Liver (tissue), 7 donors: ENCODE measurements at regions not wholly inside any gene's neighbourhood (a gene's known extent, or its start where the extent isn't known, plus 50 kb on each side); places are given as distances from the start of the nearest gene placed in this dataset.

Experiments used
- DNase-seq: peaks from one replicate; pipeline ENCODE4 v3.0.0-alpha.2; 2017; ENCODE audit warnings: low spot score
- H3K27ac ChIP-seq, 2 donors: one replicate each; pipeline ENCODE4 v1.7.0; 2013; ENCODE audit warnings: inconsistent platforms in 2 of 2, low read length in 2 of 2, control low read depth in 1 of 2, low read depth in 1 of 2, mild to moderate bottlenecking in 1 of 2
- H3K27me3 ChIP-seq, 4 donors: one replicate each; pipeline versions ENCODE4 v1.6.1 to v1.7.0; 2013; ENCODE audit warnings: low read length in 3 of 4, inconsistent platforms in 1 of 4, mild to moderate bottlenecking in 1 of 4, moderate library complexity in 1 of 4; ENCODE audit not compliant: control insufficient read depth in 4 of 4, insufficient read depth in 4 of 4
- H3K36me3 ChIP-seq, 4 donors: one replicate each; pipeline versions ENCODE4 v1.6.1 to v1.7.0; 2013; ENCODE audit warnings: low read length in 3 of 4, mild to moderate bottlenecking in 3 of 4, low read depth in 1 of 4, moderate library complexity in 1 of 4; ENCODE audit not compliant: control insufficient read depth in 4 of 4, insufficient read depth in 3 of 4
- H3K4me1 ChIP-seq, 4 donors: one replicate each; pipeline versions ENCODE4 v1.6.1 to v1.7.0; 2013; ENCODE audit warnings: low read length in 3 of 4, mild to moderate bottlenecking in 3 of 4, moderate library complexity in 1 of 4; ENCODE audit not compliant: control insufficient read depth in 4 of 4, insufficient read depth in 4 of 4
- H3K4me3 ChIP-seq, 3 donors: one replicate each; pipeline versions ENCODE4 v1.6.1 to v1.7.0; 2013; ENCODE audit warnings: low read length in 3 of 3, control low read depth in 1 of 3, low read depth in 1 of 3, mild to moderate bottlenecking in 1 of 3
- H3K9ac ChIP-seq, 2 donors: one replicate each; pipeline ENCODE4 v1.7.0; 2013; ENCODE audit warnings: low read length in 2 of 2, mild to moderate bottlenecking in 2 of 2, moderate library complexity in 2 of 2, control low read depth in 1 of 2, low read depth in 1 of 2
- H3K9me3 ChIP-seq, 4 donors: one replicate each; pipeline versions ENCODE4 v1.6.1 to v1.7.0; 2013; ENCODE audit warnings: low read length in 3 of 4; ENCODE audit not compliant: control insufficient read depth in 4 of 4
- FOXA1 ChIP-seq: IDR thresholded peaks from 2 replicates; pipeline ENCODE4 v1.6.1; 2016; ENCODE audit warnings: antibody characterized with exemption
- FOXA2 ChIP-seq: IDR thresholded peaks from 2 replicates; pipeline ENCODE4 v1.6.1; 2016; ENCODE audit warnings: antibody characterized with exemption
- GABPA ChIP-seq, 2 donors: IDR thresholded peaks in 1 of 2; conservative IDR thresholded peaks in 1 of 2; 2 replicates each; pipeline ENCODE4 v1.6.1; 2016; ENCODE audit warnings: antibody characterized with exemption in 2 of 2, mild to moderate bottlenecking in 1 of 2, moderate library complexity in 1 of 2
- HNF4A ChIP-seq, 2 donors: conservative IDR thresholded peaks; 2 replicates each; pipeline ENCODE4 v1.6.1; 2016; ENCODE audit warnings: antibody characterized with exemption in 2 of 2, mild to moderate bottlenecking in 2 of 2
- HNF4G ChIP-seq: IDR thresholded peaks from 2 replicates; pipeline ENCODE4 v1.6.1; 2016; ENCODE audit warnings: antibody characterized with exemption
- NR2F2 ChIP-seq: IDR thresholded peaks from 2 replicates; pipeline ENCODE4 v1.6.1; 2016; ENCODE audit warnings: antibody characterized with exemption
- RAD21 ChIP-seq, 2 donors: IDR thresholded peaks; 2 replicates each; pipeline ENCODE4 v1.6.1; 2016; ENCODE audit warnings: antibody characterized with exemption in 2 of 2, mild to moderate bottlenecking in 2 of 2
- RXRA ChIP-seq, 2 donors: IDR thresholded peaks; 2 replicates each; pipeline ENCODE4 v1.6.1; 2017 to 2018; ENCODE audit warnings: antibody characterized with exemption in 2 of 2, mild to moderate bottlenecking in 1 of 2
- SP1 ChIP-seq: IDR thresholded peaks from 2 replicates; pipeline ENCODE4 v1.6.1; 2018; ENCODE audit warnings: antibody characterized with exemption, mild to moderate bottlenecking
- YY1 ChIP-seq: IDR thresholded peaks from 2 replicates; pipeline ENCODE4 v1.6.1; 2016; ENCODE audit warnings: antibody characterized with exemption, mild to moderate bottlenecking
- WGBS: extraction: QIAGEN DNeasy Blood & Tissue Kit; methylation state at CpG from one replicate; pipeline ENCODE4 v1.1.7; 2013; 5-methylcytosine and 5-hydroxymethylcytosine counted together
- TF ChIP-seq, protein P1 (sequence below): IDR thresholded peaks from 2 replicates; pipeline ENCODE4 v1.6.1; 2016; ENCODE audit warnings: antibody characterized with exemption, mild to moderate bottlenecking
- TF ChIP-seq, protein P2 (sequence below): IDR thresholded peaks from 2 replicates; pipeline ENCODE4 v1.6.1; 2016; ENCODE audit warnings: antibody characterized with exemption
- TF ChIP-seq, protein P3 (sequence below): IDR thresholded peaks from 2 replicates; pipeline ENCODE4 v1.6.1; 2016; ENCODE audit warnings: antibody characterized with exemption
- TF ChIP-seq, protein P4 (sequence below): IDR thresholded peaks from 2 replicates; pipeline ENCODE4 v1.6.1; 2016; ENCODE audit warnings: antibody characterized with exemption
- donor health status: healthy.
- donor health status: healthy.
- donor health status: healthy.
- donor health status: healthy.

DNA sequence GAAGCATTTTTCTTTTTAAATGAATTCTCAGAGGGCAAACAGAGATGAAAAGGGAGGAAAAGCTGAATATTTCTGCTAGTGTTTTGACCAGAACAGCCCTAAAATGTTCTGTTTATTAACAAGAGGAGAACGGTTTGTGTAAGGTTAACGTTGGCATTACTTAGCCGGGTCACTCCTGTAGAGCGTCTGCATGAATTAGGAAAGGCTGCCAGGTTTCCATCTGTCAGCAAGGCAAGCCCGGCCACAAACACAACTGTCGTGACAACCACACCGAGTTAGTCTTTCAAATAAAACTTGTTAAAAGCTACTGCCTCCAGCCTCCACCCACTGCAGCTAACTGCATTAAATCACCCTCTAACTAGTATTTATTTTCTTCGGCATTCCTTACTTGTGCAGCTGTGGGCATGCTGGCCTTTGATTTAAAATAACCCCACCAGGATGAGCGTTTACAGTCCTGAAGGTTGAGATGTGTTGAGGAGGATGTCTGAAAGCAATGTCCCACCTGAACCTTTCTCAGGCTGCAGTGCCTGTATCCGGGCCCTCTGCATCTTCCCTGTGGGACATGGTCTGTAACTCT lies 527.9 kb downstream of the FGF9 start:
- no peak for TF ChIP-seq FOXA1
- no peaks in the 10 kb centered on the region for H3K27me3 ChIP-seq
- no peaks in the 10 kb centered on the region for H3K36me3 ChIP-seq
- H3K27ac ChIP-seq, result no peak overlapping the region
- no peaks in the 10 kb centered on the region for H3K9me3 ChIP-seq
- no peak for DNase-seq
- H3K4me1 ChIP-seq, result peaks cover 0 to 24% (median 18%) of the 10 kb centered on the region in 4 donors
- 39% methylated on average over 10 of the region's 10 CpGs for WGBS
- H3K9ac ChIP-seq, result no peak overlapping the region
- H3K4me3 ChIP-seq, result no peak overlapping the region

DNA sequence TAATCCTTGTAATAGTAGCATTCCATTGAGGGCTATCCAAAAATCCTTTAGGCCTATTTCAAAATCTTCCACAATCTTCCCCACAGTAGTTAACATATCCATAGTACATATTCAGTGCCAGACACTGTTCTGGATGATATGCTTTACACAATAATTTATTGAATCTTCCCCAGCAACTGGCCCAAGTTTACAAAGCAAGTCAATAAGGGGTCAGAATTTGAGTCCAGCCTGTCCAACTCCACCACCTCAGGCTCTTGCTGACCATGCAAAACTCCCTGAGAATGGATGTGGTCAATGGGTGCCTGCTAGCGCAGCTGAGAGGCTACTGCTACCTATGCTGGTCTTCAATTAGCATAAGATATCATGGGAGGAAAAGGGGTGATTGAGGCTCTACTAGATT lies 529.6 kb downstream of the FGF9 start:
- Histone ChIP-seq H3K4me3 (no peak overlapping the region), H3K36me3 (no peaks in the 10 kb centered on the region), H3K27ac (no peak overlapping the region), H3K9me3 (no peaks in the 10 kb centered on the region), H3K27me3 (no peaks in the 10 kb centered on the region), H3K9ac (no peak overlapping the region), H3K4me1 (peaks cover 0 to 24% (median 18%) of the 10 kb centered on the region in 4 donors)
- DNase-seq, result no peak
- TF ChIP-seq, protein P1, sequence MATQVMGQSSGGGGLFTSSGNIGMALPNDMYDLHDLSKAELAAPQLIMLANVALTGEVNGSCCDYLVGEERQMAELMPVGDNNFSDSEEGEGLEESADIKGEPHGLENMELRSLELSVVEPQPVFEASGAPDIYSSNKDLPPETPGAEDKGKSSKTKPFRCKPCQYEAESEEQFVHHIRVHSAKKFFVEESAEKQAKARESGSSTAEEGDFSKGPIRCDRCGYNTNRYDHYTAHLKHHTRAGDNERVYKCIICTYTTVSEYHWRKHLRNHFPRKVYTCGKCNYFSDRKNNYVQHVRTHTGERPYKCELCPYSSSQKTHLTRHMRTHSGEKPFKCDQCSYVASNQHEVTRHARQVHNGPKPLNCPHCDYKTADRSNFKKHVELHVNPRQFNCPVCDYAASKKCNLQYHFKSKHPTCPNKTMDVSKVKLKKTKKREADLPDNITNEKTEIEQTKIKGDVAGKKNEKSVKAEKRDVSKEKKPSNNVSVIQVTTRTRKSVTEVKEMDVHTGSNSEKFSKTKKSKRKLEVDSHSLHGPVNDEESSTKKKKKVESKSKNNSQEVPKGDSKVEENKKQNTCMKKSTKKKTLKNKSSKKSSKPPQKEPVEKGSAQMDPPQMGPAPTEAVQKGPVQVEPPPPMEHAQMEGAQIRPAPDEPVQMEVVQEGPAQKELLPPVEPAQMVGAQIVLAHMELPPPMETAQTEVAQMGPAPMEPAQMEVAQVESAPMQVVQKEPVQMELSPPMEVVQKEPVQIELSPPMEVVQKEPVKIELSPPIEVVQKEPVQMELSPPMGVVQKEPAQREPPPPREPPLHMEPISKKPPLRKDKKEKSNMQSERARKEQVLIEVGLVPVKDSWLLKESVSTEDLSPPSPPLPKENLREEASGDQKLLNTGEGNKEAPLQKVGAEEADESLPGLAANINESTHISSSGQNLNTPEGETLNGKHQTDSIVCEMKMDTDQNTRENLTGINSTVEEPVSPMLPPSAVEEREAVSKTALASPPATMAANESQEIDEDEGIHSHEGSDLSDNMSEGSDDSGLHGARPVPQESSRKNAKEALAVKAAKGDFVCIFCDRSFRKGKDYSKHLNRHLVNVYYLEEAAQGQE, result no peak
- TF ChIP-seq HNF4G (no peak), SP1 (no peak), FOXA2 (peak; percentile 21), YY1 (peak; percentile 17), GABPA (IDR thresholded peaks at IDR 0.05 in 1 of 2, conservative IDR thresholded peaks at IDR 0.05 in 1 of 2) (no peak), HNF4A (conservative IDR thresholded peaks at IDR 0.05) (peak in 1 of 2 donors; percentile 70), RAD21 (IDR thresholded peaks at IDR 0.05) (no peak), NR2F2 (no peak), RXRA (IDR thresholded peaks at IDR 0.05) (peak in 1 of 2 donors; percentile 35), FOXA1 (no peak)
- TF ChIP-seq, protein P2, sequence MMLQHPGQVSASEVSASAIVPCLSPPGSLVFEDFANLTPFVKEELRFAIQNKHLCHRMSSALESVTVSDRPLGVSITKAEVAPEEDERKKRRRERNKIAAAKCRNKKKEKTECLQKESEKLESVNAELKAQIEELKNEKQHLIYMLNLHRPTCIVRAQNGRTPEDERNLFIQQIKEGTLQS, result no peak
- TF ChIP-seq, protein P3, sequence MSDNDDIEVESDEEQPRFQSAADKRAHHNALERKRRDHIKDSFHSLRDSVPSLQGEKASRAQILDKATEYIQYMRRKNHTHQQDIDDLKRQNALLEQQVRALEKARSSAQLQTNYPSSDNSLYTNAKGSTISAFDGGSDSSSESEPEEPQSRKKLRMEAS, result peak; percentile 28
- TF ChIP-seq, protein P4, sequence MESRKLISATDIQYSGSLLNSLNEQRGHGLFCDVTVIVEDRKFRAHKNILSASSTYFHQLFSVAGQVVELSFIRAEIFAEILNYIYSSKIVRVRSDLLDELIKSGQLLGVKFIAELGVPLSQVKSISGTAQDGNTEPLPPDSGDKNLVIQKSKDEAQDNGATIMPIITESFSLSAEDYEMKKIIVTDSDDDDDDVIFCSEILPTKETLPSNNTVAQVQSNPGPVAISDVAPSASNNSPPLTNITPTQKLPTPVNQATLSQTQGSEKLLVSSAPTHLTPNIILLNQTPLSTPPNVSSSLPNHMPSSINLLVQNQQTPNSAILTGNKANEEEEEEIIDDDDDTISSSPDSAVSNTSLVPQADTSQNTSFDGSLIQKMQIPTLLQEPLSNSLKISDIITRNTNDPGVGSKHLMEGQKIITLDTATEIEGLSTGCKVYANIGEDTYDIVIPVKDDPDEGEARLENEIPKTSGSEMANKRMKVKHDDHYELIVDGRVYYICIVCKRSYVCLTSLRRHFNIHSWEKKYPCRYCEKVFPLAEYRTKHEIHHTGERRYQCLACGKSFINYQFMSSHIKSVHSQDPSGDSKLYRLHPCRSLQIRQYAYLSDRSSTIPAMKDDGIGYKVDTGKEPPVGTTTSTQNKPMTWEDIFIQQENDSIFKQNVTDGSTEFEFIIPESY, result no peak
- 52% methylated on average over 1 of the region's 1 CpG for WGBS
